Large intestine (tissue), 3 donors: ENCODE measurements at regions not wholly inside any gene's neighbourhood (a gene's known extent, or its start where the extent isn't known, plus 50 kb on each side); places are given as distances from the start of the nearest gene placed in this dataset.

Experiments used
- DNase-seq, 2 donors: peaks; one replicate each; pipeline versions ENCODE4 v3.0.0 to v3.0.0-alpha.2; 2013
- H3K27ac ChIP-seq: one replicate; pipeline ENCODE4 v1.5.1; 2013; ENCODE audit warnings: low read length
- H3K27me3 ChIP-seq: 2 replicates; pipeline ENCODE4 v1.6.1; 2013; ENCODE audit warnings: low read length; ENCODE audit not compliant: control insufficient read depth, insufficient read depth
- H3K36me3 ChIP-seq: 2 replicates; pipeline ENCODE4 v1.6.1; 2013; ENCODE audit warnings: low read length; ENCODE audit not compliant: control insufficient read depth, insufficient read depth
- H3K4me1 ChIP-seq: one replicate; pipeline ENCODE4 v1.6.1; 2013; ENCODE audit warnings: low read length; ENCODE audit not compliant: control insufficient read depth, insufficient read depth
- H3K4me3 ChIP-seq: one replicate; pipeline ENCODE4 v1.5.1; 2013; ENCODE audit warnings: low read length
- H3K9me3 ChIP-seq: one replicate; pipeline ENCODE4 v1.6.1; 2013; ENCODE audit warnings: mild to moderate bottlenecking, low read depth, low read length, moderate library complexity; ENCODE audit not compliant: control insufficient read depth
- WGBS: methylation state at CpG from one replicate; pipeline ENCODE4 v1.1.5; 2013; ENCODE audit warnings: low lambda C conversion rate; ENCODE audit not compliant: insufficient coverage; 5-methylcytosine and 5-hydroxymethylcytosine counted together

DNA sequence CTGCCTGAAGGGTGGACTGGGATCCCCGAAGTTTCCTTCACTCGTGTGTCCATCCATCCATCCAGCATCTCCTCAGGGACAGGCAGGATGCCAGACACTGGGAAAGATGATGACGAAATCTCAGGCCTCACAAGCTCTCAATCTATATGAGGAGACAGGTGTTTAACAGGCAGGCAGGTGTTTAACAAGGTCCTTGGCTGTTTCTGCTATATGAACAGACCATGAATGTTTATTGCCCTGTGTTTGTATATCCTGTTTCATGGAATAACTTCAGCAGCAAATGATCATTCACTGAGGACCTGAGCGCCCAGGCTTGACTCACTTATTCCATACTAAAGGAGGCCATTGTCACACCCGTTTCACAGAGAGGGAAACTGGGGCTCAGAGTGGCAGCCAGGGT is 685.8 kb upstream of the HS6ST1 start:
- peak in 1 of 2 donors; percentile 17 for DNase-seq
- Histone ChIP-seq H3K4me3 (no peak overlapping the region), H3K27ac (no peak overlapping the region), H3K4me1 (no peaks in the 10 kb centered on the region), H3K27me3 (no peaks in the 10 kb centered on the region), H3K9me3 (no peaks in the 10 kb centered on the region), H3K36me3 (no peaks in the 10 kb centered on the region)
- no CpG with 5 or more reads among the region's 5 CpGs for WGBS

DNA sequence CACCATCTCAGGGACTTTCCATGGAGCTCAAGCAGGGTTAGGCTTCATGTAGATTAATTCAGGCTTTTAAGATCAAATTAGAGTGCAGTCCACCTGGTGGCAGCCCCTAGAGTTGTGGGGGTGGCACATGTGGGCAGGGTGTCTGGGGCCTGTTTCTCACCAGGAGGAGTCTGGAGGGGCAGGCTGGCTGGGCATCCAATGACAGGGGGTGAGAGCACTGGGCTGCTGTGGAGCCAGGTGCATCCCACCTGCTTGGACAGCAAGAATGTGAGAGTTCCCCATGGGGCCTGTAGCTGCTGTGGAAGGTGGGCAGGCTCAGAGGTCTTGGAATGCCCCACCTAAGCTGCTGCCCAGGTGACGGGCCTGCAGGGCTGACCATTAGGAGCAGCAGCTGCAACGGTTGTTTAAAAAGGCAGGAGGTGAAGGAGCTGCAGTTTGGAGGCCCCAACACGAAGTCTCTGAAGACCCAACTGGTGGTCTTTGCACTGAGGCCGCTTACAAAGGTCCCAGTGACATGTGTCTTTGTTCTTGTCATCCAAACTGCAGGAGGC is 686.3 kb upstream of the HS6ST1 start:
- H3K4me3 ChIP-seq: no peak overlapping the region
- DNase-seq: no peak
- no peaks in the 10 kb centered on the region for H3K36me3 ChIP-seq
- no peaks in the 10 kb centered on the region for H3K4me1 ChIP-seq
- WGBS: 100% methylated on average over 1 of the region's 4 CpGs
- no peaks in the 10 kb centered on the region for H3K9me3 ChIP-seq
- H3K27me3 ChIP-seq: no peaks in the 10 kb centered on the region
- no peak overlapping the region for H3K27ac ChIP-seq

DNA sequence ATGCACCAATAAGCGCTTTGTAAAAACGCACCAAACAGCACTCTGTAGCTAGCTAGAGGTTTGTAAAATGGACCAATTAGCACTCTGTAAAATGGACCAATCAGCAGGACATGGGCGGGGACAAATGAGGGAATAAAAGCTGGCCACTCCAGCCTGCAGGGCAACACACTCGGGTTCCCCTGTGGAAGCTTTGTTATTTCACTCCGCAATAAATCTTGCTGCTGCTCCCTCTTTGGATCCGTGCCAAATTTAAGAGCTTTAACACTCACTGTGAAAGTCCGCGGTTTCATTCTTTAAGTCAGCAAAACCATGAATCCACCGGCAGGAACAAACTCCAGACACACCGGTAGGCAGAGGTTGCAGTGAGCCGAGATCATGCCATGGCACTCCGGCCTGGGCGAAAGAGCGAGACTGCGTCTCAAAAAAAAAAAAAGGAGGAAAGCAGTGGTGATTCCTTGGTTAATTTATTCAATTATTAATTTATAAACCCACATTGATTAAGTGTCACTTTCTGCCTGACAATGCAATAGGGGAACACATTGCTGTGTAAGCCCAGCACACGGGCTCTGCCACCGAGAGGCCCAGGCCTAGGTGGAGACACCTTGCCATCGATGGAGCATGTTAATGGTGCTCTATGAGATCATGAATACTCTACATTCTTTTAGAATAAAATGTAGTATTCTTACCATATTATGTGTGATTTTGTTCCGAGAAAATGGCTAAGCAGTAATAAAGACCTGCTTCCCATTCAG is 687.6 kb upstream of the HS6ST1 start:
- WGBS: 78% methylated on average over 4 of the region's 19 CpGs
- no peaks in the 10 kb centered on the region for H3K4me1 ChIP-seq
- H3K27ac ChIP-seq: no peak overlapping the region
- H3K9me3 ChIP-seq: no peaks in the 10 kb centered on the region
- no peak for DNase-seq
- H3K36me3 ChIP-seq: no peaks in the 10 kb centered on the region
- no peaks in the 10 kb centered on the region for H3K27me3 ChIP-seq
- no peak overlapping the region for H3K4me3 ChIP-seq

DNA sequence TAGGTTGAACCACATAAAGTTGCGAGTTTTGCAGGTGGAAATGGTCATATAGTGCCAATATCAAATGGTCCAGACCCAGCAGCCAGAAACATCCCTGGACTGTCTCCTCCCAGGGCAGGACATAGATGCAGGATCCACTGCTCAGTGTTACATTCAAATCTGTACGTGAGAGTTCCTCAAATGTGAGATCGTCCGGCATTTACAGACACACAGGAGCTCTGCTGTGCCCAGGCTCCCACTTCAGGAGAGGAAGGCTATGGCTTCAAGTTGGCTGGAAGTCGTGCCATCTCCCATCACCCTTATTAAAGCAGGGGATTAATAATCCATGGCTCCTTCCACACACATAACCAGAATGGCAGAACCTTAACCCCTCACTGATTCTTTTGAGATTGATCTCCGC is 688.2 kb upstream of the HS6ST1 start:
- Histone ChIP-seq H3K27ac (no peak overlapping the region), H3K27me3 (no peaks in the 10 kb centered on the region), H3K36me3 (no peaks in the 10 kb centered on the region), H3K4me1 (no peaks in the 10 kb centered on the region), H3K4me3 (no peak overlapping the region), H3K9me3 (no peaks in the 10 kb centered on the region)
- WGBS: no CpG with 5 or more reads among the region's 6 CpGs
- no peak for DNase-seq

DNA sequence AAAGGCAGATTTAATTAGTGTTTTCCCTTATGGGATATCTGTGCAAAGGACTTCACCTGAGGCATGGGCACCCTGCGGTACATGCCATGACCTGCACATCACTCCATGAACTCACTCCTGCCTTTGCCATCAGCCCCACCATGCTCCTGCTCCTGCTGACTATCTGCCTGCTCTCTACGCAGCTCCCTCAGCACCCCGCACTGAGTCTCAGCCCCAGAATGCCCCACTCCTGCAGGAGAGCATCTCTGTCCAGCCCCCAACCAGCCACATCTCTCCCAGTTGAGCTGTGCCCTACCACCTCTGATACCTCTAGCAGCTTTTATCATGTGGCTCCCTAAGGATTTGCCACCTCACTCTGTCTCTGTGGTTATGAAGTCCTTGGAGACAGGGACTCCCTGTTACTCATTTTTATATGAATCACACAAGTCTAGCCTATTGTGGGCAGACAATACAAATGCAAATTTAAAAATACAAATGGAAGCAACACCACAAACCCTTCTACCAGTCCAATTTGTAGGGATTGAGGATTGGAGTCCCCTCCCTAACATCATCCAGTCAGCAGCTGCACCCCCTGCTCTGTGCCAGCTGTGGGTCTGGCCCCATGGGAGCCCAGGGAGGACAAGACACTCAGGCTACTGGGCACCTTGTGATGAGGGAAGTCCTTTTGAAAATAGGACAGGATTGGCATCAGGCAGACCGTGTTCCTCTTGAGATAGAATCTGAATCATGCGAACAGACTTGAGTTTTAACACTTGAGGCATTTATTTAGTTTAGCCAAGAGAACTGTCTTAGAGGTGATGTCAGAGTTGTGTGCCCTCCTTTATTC is 689.6 kb upstream of the HS6ST1 start:
- H3K36me3 ChIP-seq: no peaks in the 10 kb centered on the region
- H3K4me1 ChIP-seq: no peaks in the 10 kb centered on the region
- H3K4me3 ChIP-seq: no peak overlapping the region
- H3K27ac ChIP-seq: no peak overlapping the region
- H3K9me3 ChIP-seq: no peaks in the 10 kb centered on the region
- H3K27me3 ChIP-seq: no peaks in the 10 kb centered on the region
- WGBS: 100% methylated on average over 2 of the region's 5 CpGs
- no peak for DNase-seq

DNA sequence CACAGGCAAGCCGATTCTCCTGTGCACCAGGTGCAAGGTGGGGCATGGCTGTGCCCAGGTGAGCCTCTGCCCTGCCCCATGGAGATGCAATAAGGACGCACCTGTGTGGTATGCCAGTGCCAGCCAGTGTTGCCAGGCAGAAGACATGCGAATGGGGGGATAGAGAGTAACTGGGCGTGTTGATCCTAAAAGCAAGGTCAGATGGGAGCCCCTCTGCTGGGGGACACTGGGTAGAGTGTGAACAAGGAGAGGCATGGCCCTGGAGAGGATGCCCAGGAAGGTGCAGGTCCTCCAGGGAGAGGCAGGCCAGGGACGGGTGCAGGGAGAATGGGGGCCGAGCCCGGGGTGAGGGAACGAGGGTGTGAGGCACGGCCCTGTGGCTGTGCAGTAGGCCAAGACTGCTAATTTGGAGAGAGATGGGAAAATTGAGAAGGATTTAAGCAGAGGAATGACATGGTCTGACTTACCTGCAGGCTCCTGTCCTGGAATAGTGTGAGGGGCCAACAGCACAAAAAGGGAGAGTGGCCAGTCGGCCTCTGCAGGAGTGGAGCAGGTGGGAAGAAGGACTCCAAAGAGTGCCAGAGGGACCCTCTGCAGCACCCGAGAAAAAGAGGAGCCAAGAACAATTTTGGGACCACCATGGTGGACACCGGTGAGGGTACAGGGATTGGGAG is 690.4 kb upstream of the HS6ST1 start:
- Histone ChIP-seq H3K27ac (no peak overlapping the region), H3K9me3 (no peaks in the 10 kb centered on the region), H3K36me3 (no peaks in the 10 kb centered on the region), H3K4me1 (no peaks in the 10 kb centered on the region), H3K27me3 (no peaks in the 10 kb centered on the region), H3K4me3 (no peak overlapping the region)
- no peak for DNase-seq
- WGBS: no CpG with 5 or more reads among the region's 12 CpGs

DNA sequence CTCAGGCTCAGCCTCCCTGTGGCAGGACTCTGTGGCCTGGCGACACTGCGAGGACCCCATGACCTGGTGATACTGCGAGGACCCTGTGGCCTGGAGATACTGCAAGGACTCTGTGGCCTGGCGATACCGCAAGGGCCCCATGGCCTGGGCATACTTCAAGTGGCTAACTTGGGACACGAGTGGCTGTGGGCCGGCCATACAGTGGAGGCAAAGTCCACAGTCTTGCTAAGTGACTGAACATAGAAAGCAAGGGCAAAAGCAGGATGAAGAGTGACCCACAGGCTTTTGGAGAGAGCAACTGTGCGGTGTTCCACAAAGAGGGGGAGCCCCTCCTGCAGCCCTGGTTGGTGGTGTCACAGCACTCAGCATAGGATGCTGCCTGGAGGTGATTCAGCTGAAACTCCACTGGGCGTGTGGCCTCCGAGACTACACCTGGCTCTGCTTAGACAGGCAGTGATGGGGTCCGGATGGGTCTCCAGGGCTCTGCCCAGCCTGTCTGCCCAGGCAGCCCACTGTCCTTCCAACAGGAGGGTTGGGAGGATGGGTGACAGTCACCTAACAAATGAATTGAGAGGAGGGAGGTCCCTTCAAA is 691.0 kb upstream of the HS6ST1 start:
- Histone ChIP-seq H3K27ac (no peak overlapping the region), H3K36me3 (no peaks in the 10 kb centered on the region), H3K4me3 (no peak overlapping the region), H3K9me3 (no peaks in the 10 kb centered on the region), H3K27me3 (no peaks in the 10 kb centered on the region), H3K4me1 (no peaks in the 10 kb centered on the region)
- no CpG with 5 or more reads among the region's 11 CpGs for WGBS
- DNase-seq: no peak

DNA sequence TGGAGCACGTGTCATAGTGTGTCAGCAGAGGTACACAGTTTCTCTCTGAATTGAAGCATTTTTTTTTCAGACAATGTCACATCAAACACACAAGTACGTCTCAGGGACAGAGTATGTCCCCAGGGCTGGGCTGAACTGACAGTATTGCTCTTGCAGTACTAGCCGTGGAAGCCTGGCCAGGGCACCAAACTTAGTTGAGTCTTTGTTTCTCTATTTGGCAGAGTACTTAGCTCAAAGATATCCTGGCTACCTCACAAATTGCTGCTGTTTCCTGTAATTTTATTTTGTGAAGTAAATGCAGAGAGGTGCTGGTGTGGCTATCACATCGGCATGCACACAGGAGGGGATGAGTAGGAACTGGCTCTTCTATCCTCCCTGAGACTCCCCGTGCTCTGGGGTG is 691.6 kb upstream of the HS6ST1 start:
- H3K27ac ChIP-seq: no peak overlapping the region
- 94% methylated on average over 2 of the region's 5 CpGs for WGBS
- no peak overlapping the region for H3K4me3 ChIP-seq
- H3K27me3 ChIP-seq: no peaks in the 10 kb centered on the region
- no peaks in the 10 kb centered on the region for H3K36me3 ChIP-seq
- no peak for DNase-seq
- H3K4me1 ChIP-seq: no peaks in the 10 kb centered on the region
- H3K9me3 ChIP-seq: no peaks in the 10 kb centered on the region

DNA sequence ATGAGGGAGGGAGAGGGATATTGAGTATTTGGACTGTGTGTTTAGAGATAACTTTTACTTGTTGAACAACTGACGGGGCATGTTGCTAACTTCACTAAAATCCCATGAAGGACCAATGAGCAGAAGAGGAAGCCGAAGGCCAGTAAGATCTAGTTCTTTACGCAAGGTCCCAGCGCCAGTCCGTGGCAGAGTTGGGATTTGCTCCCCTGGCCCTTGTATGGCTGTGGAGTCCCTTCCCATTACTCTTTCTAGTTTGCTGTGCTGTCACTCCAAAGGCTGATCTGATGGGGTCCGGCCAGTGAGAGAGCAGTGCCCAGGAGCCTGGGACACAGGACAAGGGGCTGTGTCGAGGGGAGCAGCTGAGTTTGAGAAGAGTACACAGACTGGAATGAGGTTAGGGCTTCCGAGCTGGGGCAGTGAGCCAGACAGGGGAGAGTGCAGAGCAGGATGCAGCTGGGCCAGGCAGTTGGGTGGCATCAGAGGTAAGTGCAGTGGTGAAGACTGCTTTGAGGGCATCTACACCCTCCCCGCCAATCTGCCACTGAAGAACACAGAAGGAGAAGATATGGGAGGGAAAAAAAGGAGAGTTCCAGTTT is 692.9 kb upstream of the HS6ST1 start:
- DNase-seq: no peak
- Histone ChIP-seq H3K4me1 (no peaks in the 10 kb centered on the region), H3K36me3 (no peaks in the 10 kb centered on the region), H3K9me3 (no peaks in the 10 kb centered on the region), H3K27ac (no peak overlapping the region), H3K4me3 (no peak overlapping the region), H3K27me3 (no peaks in the 10 kb centered on the region)
- WGBS: 40% methylated on average over 1 of the region's 9 CpGs

DNA sequence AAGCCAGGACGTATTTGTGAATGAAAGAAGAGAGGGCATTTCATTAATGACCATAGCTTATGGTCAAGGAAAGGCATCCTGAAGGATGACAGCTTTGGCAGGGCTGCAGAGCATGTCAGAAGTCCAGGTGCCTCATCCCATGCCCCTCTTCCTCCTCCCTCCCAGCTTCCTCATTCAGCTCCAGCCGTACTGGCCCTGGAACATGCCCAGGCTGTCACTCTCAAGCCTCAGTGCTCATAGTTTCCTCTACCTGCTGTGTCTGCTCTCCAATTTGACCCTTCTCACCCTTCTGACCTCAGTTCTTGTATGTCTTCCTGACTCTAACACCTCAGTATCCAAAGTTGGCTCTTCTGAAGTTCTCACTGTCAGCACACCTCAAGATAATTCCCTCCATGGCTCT is 695.8 kb upstream of the HS6ST1 start:
- no peak overlapping the region for H3K27ac ChIP-seq
- H3K36me3 ChIP-seq: no peaks in the 10 kb centered on the region
- H3K4me1 ChIP-seq: no peaks in the 10 kb centered on the region
- DNase-seq: no peak
- H3K27me3 ChIP-seq: no peaks in the 10 kb centered on the region
- no peak overlapping the region for H3K4me3 ChIP-seq
- WGBS: no CpG with 5 or more reads among the region's 2 CpGs
- no peaks in the 10 kb centered on the region for H3K9me3 ChIP-seq
